D341Med (cell line): ENCODE measurements at regions not wholly inside any gene's neighbourhood (a gene's known extent, or its start where the extent isn't known, plus 50 kb on each side); places are given as distances from the start of the nearest gene placed in this dataset.
"Not testable (repeated sequence)": the region's sequence is repeated elsewhere in the genome, so short reads cannot be mapped to it uniquely, and the experiment has no call there.

Experiments used
- DNase-seq: peaks from one replicate; pipeline ENCODE4 v3.0.0; 2012; ENCODE audit warnings: low spot score

GRCh38 chr1:240722788-240723187, 110.8 kb upstream of the GREM2 start:
- DNase-seq, result no peak

- no peak for DNase-seq
Observed at GRCh38 chr1:240720976-240721375, 109.0 kb upstream of the GREM2 start.

- no peak for DNase-seq
Observed at GRCh38 chr1:240719953-240720700, 108.2 kb upstream of the GREM2 start.

GRCh38 chr1:240716538-240716937, 104.6 kb upstream of the GREM2 start:
- DNase-seq, result not testable (repeated sequence)

GRCh38 chr1:240714568-240715292, 102.8 kb upstream of the GREM2 start:
- no peak for DNase-seq

- no peak for DNase-seq
Observed at GRCh38 chr1:240712014-240712731, 100.2 kb upstream of the GREM2 start.

GRCh38 chr1:240711020-240711419, 99.1 kb upstream of the GREM2 start:
- no peak for DNase-seq

- no peak for DNase-seq
Observed at GRCh38 chr1:240709676-240710075, 97.7 kb upstream of the GREM2 start.

- DNase-seq, result no peak
Observed at GRCh38 chr1:240706150-240706935, 94.4 kb upstream of the GREM2 start.

- no peak for DNase-seq
Observed at GRCh38 chr1:240705579-240705978, 93.6 kb upstream of the GREM2 start.

GRCh38 chr1:240701412-240701811, 89.5 kb upstream of the GREM2 start:
- DNase-seq, result no peak

- DNase-seq, result no peak
Observed at GRCh38 chr1:240695416-240695815, 83.5 kb upstream of the GREM2 start.

GRCh38 chr1:240693844-240694243, 81.9 kb upstream of the GREM2 start:
- no peak for DNase-seq

GRCh38 chr1:240693036-240693435, 81.1 kb upstream of the GREM2 start:
- DNase-seq, result no peak

- peak; percentile 73 for DNase-seq
Observed at GRCh38 chr1:240691909-240692705, 80.2 kb upstream of the GREM2 start.

GRCh38 chr1:240691501-240691900, 79.5 kb upstream of the GREM2 start:
- no peak for DNase-seq

GRCh38 chr1:240687820-240688219, 75.9 kb upstream of the GREM2 start:
- no peak for DNase-seq

- no peak for DNase-seq
Observed at GRCh38 chr1:240683576-240683975, 71.6 kb upstream of the GREM2 start.

- DNase-seq, result no peak
Observed at GRCh38 chr1:240682859-240683242, 70.9 kb upstream of the GREM2 start.

GRCh38 chr1:240682166-240682858, 70.4 kb upstream of the GREM2 start:
- no peak for DNase-seq
